ENCODE measurements at regions not wholly inside any gene's neighbourhood (a gene's known extent, or its start where the extent isn't known, plus 50 kb on each side); places are given as distances from the start of the nearest gene placed in this dataset.

DNA sequence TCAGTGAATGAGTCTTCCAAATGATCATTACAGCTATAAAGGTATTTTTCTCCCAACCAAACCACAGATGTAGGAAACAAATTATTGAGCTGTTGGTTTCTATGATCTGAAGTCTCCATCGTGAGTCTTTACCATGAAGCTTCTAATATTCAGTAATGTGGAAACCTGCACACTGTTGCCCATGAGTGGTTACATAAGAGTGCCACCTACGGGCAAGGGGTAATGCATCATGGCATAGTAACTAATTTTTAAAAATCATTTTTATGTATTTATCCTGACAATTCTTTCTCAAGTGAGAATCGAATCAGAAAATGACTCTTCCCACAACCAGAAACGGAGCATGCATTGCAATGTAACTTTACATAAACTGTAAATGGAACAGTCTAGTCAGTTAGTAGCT, 282.5 kb upstream of the SMARCA2 start:
- Mint-ChIP-seq H3K9me3 (no peaks in the 10 kb centered on the region), H3K4me1 (peaks cover 3% of the 10 kb centered on the region), H3K36me3 (ENCODE audit: low read depth) (no peaks in the 10 kb centered on the region), H3K27ac (no peak overlapping the region), H3K27me3 (ENCODE audit: insufficient read depth) (peaks cover 18% of the 10 kb centered on the region), H3K4me3 (no peak overlapping the region)
- H3K27me3 ChIP-seq (ENCODE audit: control insufficient read depth, insufficient read depth, low read length, poor library complexity, severe bottlenecking), result no peaks in the 10 kb centered on the region
- H3K9ac ChIP-seq (ENCODE audit: extremely low read depth, low read length, poor library complexity, severe bottlenecking), result no peak overlapping the region
- H3K9me3 ChIP-seq (ENCODE audit: control insufficient read depth, low read length), result peaks cover 4% of the 10 kb centered on the region
- DNase-seq, result no peak
- WGBS, 2 experiments (ENCODE audit: insufficient coverage in 1 of 2, insufficient read length in 1 of 2), result 78 to 92% methylated on average over 2 to 4 of the region's 4 CpGs
- H3K36me3 ChIP-seq (ENCODE audit: control insufficient read depth, insufficient read depth, low read length), result no peaks in the 10 kb centered on the region
- TF ChIP-seq, protein P1, sequence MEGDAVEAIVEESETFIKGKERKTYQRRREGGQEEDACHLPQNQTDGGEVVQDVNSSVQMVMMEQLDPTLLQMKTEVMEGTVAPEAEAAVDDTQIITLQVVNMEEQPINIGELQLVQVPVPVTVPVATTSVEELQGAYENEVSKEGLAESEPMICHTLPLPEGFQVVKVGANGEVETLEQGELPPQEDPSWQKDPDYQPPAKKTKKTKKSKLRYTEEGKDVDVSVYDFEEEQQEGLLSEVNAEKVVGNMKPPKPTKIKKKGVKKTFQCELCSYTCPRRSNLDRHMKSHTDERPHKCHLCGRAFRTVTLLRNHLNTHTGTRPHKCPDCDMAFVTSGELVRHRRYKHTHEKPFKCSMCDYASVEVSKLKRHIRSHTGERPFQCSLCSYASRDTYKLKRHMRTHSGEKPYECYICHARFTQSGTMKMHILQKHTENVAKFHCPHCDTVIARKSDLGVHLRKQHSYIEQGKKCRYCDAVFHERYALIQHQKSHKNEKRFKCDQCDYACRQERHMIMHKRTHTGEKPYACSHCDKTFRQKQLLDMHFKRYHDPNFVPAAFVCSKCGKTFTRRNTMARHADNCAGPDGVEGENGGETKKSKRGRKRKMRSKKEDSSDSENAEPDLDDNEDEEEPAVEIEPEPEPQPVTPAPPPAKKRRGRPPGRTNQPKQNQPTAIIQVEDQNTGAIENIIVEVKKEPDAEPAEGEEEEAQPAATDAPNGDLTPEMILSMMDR (conservative IDR thresholded peaks at IDR 0.05), result no peak
- H3K4me3 ChIP-seq (ENCODE audit: low read length), result no peak overlapping the region
- H3K27ac ChIP-seq (ENCODE audit: low read depth, low read length), result no peak overlapping the region
- H3K4me1 ChIP-seq (ENCODE audit: control insufficient read depth, insufficient read depth, low read length), result peaks cover 3% of the 10 kb centered on the region

DNA sequence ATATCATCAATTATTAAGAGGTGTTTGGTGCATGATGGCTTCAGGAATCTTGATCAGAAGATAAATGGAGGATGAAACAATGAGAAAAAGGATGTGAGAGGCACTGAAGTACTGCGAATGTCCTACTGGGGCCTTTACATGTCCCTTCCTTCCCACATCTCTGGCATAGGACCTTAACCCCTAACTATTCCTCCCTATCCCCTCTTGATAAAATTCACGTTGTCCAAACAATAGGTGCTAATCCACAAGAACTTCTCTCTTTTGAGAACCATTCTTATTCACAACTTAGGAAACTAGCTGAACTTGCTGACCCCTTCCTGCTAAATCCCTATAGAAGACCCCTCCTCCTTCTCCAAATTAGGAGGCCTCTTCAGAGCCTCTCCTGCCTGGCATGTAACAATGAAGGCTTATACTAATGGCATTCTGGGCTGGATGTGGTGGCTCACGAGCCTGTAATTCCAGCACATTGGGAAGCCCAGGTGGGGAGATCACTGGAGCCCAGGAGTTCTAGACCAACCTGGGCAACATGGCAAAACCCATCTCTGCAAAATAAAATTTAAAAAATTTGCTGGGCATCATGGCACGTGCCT, 276.5 kb upstream of the SMARCA2 start:
- H3K27me3 Mint-ChIP-seq (ENCODE audit: insufficient read depth), result peaks cover 19% of the 10 kb centered on the region
- peaks cover 17% of the 10 kb centered on the region for H3K9me3 ChIP-seq (ENCODE audit: control insufficient read depth, low read length)

DNA sequence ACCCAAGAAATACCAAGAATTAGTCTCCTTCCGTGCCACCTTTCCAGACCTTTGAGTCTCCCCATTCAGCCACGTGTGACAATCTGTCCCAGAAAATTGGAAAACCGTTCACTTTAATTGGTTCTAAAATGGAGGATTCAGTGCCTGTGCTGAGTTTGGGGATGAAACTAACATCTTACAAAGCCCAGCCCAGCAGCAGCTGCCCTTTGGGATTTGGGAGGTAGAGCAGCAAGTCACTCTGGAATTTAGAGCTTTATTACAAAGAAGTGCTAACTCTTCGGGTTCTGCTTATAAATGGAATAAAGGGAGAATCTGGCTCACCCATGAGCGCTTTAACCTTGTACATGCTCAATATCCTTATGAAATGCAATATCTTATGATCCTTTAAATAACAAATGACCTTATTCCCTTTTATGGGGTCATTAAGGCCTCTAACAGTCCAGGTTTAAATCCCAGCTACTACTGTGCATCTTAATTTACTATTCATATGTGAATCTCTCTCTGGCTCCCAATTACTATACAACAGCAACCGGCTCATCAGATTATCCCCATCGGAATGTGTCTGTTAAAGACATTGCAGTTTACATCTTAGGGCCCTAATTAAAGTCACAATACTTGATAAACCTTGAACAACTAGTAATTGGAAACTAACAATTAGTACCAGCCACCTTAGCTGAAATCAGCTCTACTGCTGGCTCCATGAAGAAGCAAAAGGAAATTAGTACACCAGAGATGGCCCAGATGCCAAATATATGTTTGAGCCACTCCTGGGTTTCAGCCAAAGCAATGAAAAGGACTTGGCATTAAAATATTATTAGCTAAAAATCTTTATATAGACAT, 271.8 kb upstream of the SMARCA2 start:
- H3K9me3 ChIP-seq (ENCODE audit: control insufficient read depth, low read length), result peaks cover 7% of the 10 kb centered on the region
- H3K27me3 ChIP-seq (ENCODE audit: control insufficient read depth, insufficient read depth, low read length, poor library complexity, severe bottlenecking), result no peaks in the 10 kb centered on the region
- no peak overlapping the region for H3K27ac Mint-ChIP-seq
- H3K4me3 ChIP-seq (ENCODE audit: low read length), result no peak overlapping the region
- no peak overlapping the region for H3K9ac ChIP-seq (ENCODE audit: extremely low read depth, low read length, poor library complexity, severe bottlenecking)
- no peak overlapping the region for H3K4me3 Mint-ChIP-seq
- TF ChIP-seq, protein P1 (conservative IDR thresholded peaks at IDR 0.05), result no peak
- DNase-seq, result no peak
- H3K36me3 Mint-ChIP-seq (ENCODE audit: low read depth), result peaks cover 5% of the 10 kb centered on the region
- peaks cover 3% of the 10 kb centered on the region for H3K27me3 Mint-ChIP-seq (ENCODE audit: insufficient read depth)
- no peaks in the 10 kb centered on the region for H3K36me3 ChIP-seq (ENCODE audit: control insufficient read depth, insufficient read depth, low read length)
- H3K4me1 ChIP-seq (ENCODE audit: control insufficient read depth, insufficient read depth, low read length), result peaks cover 19% of the 10 kb centered on the region
- H3K9me3 Mint-ChIP-seq, result no peaks in the 10 kb centered on the region
- peaks cover 44% of the 10 kb centered on the region for H3K4me1 Mint-ChIP-seq
- no peak overlapping the region for H3K27ac ChIP-seq (ENCODE audit: low read depth, low read length)
- 87 to 89% methylated on average over 3 to 7 of the region's 7 CpGs for whole genome bisulfite sequencing, 2 experiments (ENCODE audit: insufficient coverage in 1 of 2, insufficient read length in 1 of 2)

More for the DNA sequence above, 276.5 kb upstream of the SMARCA2 start:
- Histone ChIP-seq H3K27ac (ENCODE audit: low read depth, low read length) (no peak overlapping the region), H3K4me1 (ENCODE audit: control insufficient read depth, insufficient read depth, low read length) (peaks cover 23% of the 10 kb centered on the region), H3K4me3 (ENCODE audit: low read length) (peak overlapping the region; percentile 26), H3K27me3 (ENCODE audit: control insufficient read depth, insufficient read depth, low read length, poor library complexity, severe bottlenecking) (no peaks in the 10 kb centered on the region), H3K36me3 (ENCODE audit: control insufficient read depth, insufficient read depth, low read length) (no peaks in the 10 kb centered on the region), H3K9ac (ENCODE audit: extremely low read depth, low read length, poor library complexity, severe bottlenecking) (no peak overlapping the region)
- TF ChIP-seq, protein P1 (conservative IDR thresholded peaks at IDR 0.05), result no peak
- H3K27ac Mint-ChIP-seq, result peak overlapping the region; percentile 41
- 44 to 66% methylated on average over 3 to 4 of the region's 4 CpGs for WGBS, 2 experiments (ENCODE audit: insufficient coverage in 1 of 2, insufficient read length in 1 of 2)
- DNase-seq, result peak; percentile 53
- H3K9me3 Mint-ChIP-seq, result no peaks in the 10 kb centered on the region
- H3K4me3 Mint-ChIP-seq, result no peak overlapping the region
- peaks cover 32% of the 10 kb centered on the region for H3K4me1 Mint-ChIP-seq
- H3K36me3 Mint-ChIP-seq (ENCODE audit: low read depth), result peaks cover 5% of the 10 kb centered on the region

All from endodermal cell (in vitro differentiated cells).